Activated CD8-positive, alpha-beta memory T cell treated with anti-CD3 and anti-CD28 coated beads, Interleukin-2, amount 10 ng/mL, durations not matched to agents 7 days and 5 days (primary cell): ENCODE measurements at regions not wholly inside any gene's neighbourhood (a gene's known extent, or its start where the extent isn't known, plus 50 kb on each side); places are given as distances from the start of the nearest gene placed in this dataset.
"Not testable (repeated sequence)": the region's sequence is repeated elsewhere in the genome, so short reads cannot be mapped to it uniquely, and the experiment has no call there.

Experiments
- ATAC-seq: fragments of 150-1000 bp; cut with Tn5 transposase; one replicate; pipeline ENCODE4 v1.10.0; 2021; ENCODE audit warnings: moderate library complexity
- CTCF ChIA-PET: fragments of 350-600 bp; sonication (Branson Sonifier 250); formaldehyde crosslinking; loops from one replicate; lab custom pipeline; 2021; ENCODE audit warnings: antibody characterized with exemption; lab: Charles Lee
- DNase-seq: peaks from one replicate; pipeline ENCODE4 v3.0.0-alpha.2; 2020
- H3K27ac Mint-ChIP-seq: one replicate; pipeline ENCODE4 v1.8.0; 2021; ENCODE audit warnings: mild to moderate bottlenecking, mixed read lengths
- H3K27me3 Mint-ChIP-seq: one replicate; pipeline ENCODE4 v1.8.0; 2021; ENCODE audit warnings: mixed read lengths
- H3K36me3 Mint-ChIP-seq: one replicate; pipeline ENCODE4 v1.8.0; 2021; ENCODE audit warnings: mild to moderate bottlenecking, mixed read lengths
- H3K4me1 Mint-ChIP-seq: one replicate; pipeline ENCODE4 v1.8.0; 2021; ENCODE audit warnings: mixed read lengths
- H3K4me3 Mint-ChIP-seq: one replicate; pipeline ENCODE4 v1.8.0; 2021; ENCODE audit warnings: mild to moderate bottlenecking, moderate library complexity, mixed read lengths
- H3K9me3 Mint-ChIP-seq: one replicate; pipeline ENCODE4 v1.8.0; 2022; ENCODE audit warnings: low read depth, mixed read lengths

GRCh38 chr13:100789481-100789880, 114.9 kb upstream of the TMTC4 start:
- peaks cover 28% of the 10 kb centered on the region for H3K27me3 Mint-ChIP-seq
- CTCF ChIA-PET = no interaction called here
- peaks cover 14% of the 10 kb centered on the region for H3K4me1 Mint-ChIP-seq
- DNase-seq (no peak), ATAC-seq (no peak)
- no peak overlapping the region for H3K27ac Mint-ChIP-seq
- H3K9me3 Mint-ChIP-seq = peaks cover 3% of the 10 kb centered on the region
- H3K36me3 Mint-ChIP-seq = no peaks in the 10 kb centered on the region
- H3K4me3 Mint-ChIP-seq = no peak overlapping the region

- no peak for ATAC-seq
- Mint-ChIP-seq H3K36me3 (no peaks in the 10 kb centered on the region), H3K27me3 (peaks cover 28% of the 10 kb centered on the region), H3K27ac (no peak overlapping the region), H3K9me3 (peaks cover 3% of the 10 kb centered on the region), H3K4me3 (no peak overlapping the region), H3K4me1 (peaks cover 14% of the 10 kb centered on the region)
- CTCF ChIA-PET = no interaction called here
- DNase-seq = no peak
Measured at GRCh38 chr13:100789025-100789424, 114.4 kb upstream of the TMTC4 start.

- Mint-ChIP-seq H3K4me3 (no peak overlapping the region), H3K36me3 (no peaks in the 10 kb centered on the region)
- CTCF ChIA-PET = no interaction called here
Measured at GRCh38 chr13:100788540-100788939, 113.9 kb upstream of the TMTC4 start.

GRCh38 chr13:100787899-100788298, 113.3 kb upstream of the TMTC4 start:
- H3K27me3 Mint-ChIP-seq = peaks cover 28% of the 10 kb centered on the region
- ATAC-seq (no peak), DNase-seq (no peak)
- H3K27ac Mint-ChIP-seq = no peak overlapping the region
- H3K4me1 Mint-ChIP-seq = peaks cover 14% of the 10 kb centered on the region
- CTCF ChIA-PET = no interaction called here
- H3K9me3 Mint-ChIP-seq = peaks cover 3% of the 10 kb centered on the region
- no peaks in the 10 kb centered on the region for H3K36me3 Mint-ChIP-seq
- no peak overlapping the region for H3K4me3 Mint-ChIP-seq

More at GRCh38 chr13:100788540-100788939, 113.9 kb upstream of the TMTC4 start:
- ATAC-seq (no peak), DNase-seq (no peak)
- peaks cover 3% of the 10 kb centered on the region for H3K9me3 Mint-ChIP-seq
- peaks cover 28% of the 10 kb centered on the region for H3K27me3 Mint-ChIP-seq
- H3K4me1 Mint-ChIP-seq = peaks cover 14% of the 10 kb centered on the region
- H3K27ac Mint-ChIP-seq = no peak overlapping the region

- H3K4me1 Mint-ChIP-seq, ATAC-seq, DNase-seq, H3K36me3 Mint-ChIP-seq, H3K27ac Mint-ChIP-seq, CTCF ChIA-PET, H3K4me3 Mint-ChIP-seq, H3K9me3 Mint-ChIP-seq, H3K27me3 Mint-ChIP-seq: not testable (repeated sequence)
Measured at GRCh38 chr13:100776686-100777085, 102.1 kb upstream of the TMTC4 start.

- H3K27me3 Mint-ChIP-seq = no peaks in the 10 kb centered on the region
- H3K4me1 Mint-ChIP-seq = peaks cover 11% of the 10 kb centered on the region
- H3K4me3 Mint-ChIP-seq = no peak overlapping the region
- no peaks in the 10 kb centered on the region for H3K9me3 Mint-ChIP-seq
- no peak overlapping the region for H3K27ac Mint-ChIP-seq
- CTCF ChIA-PET = no interaction called here
- DNase-seq (no peak), ATAC-seq (no peak)
- H3K36me3 Mint-ChIP-seq = no peaks in the 10 kb centered on the region
Measured at GRCh38 chr13:100773923-100774663, 99.5 kb upstream of the TMTC4 start.

GRCh38 chr13:100773429-100773828, 98.8 kb upstream of the TMTC4 start:
- no peak for ATAC-seq
- no peak overlapping the region for H3K4me3 Mint-ChIP-seq
- peaks cover 12% of the 10 kb centered on the region for H3K4me1 Mint-ChIP-seq
- no peaks in the 10 kb centered on the region for H3K36me3 Mint-ChIP-seq
- H3K27me3 Mint-ChIP-seq = peaks cover under 1% of the 10 kb centered on the region
- CTCF ChIA-PET = interaction anchor here (1.5 kb wide), 1 partner anchor 17 kb away, joined by 3 read pairs; no protein-coding TSS in a partner anchor
- no peaks in the 10 kb centered on the region for H3K9me3 Mint-ChIP-seq
- no peak overlapping the region for H3K27ac Mint-ChIP-seq
- DNase-seq = no peak

GRCh38 chr13:100767192-100767591, 92.6 kb upstream of the TMTC4 start:
- no peak for ATAC-seq
- Mint-ChIP-seq H3K36me3 (peaks cover 1% of the 10 kb centered on the region), H3K27ac (no peak overlapping the region), H3K9me3 (peaks cover 2% of the 10 kb centered on the region), H3K27me3 (peaks cover 5% of the 10 kb centered on the region), H3K4me1 (peaks cover 23% of the 10 kb centered on the region), H3K4me3 (no peak overlapping the region)
- CTCF ChIA-PET = no interaction called here
- no peak for DNase-seq

- H3K36me3 Mint-ChIP-seq, DNase-seq, H3K9me3 Mint-ChIP-seq, CTCF ChIA-PET, ATAC-seq, H3K27ac Mint-ChIP-seq, H3K4me3 Mint-ChIP-seq, H3K27me3 Mint-ChIP-seq: not testable (repeated sequence)
- peaks cover 23% of the 10 kb centered on the region for H3K4me1 Mint-ChIP-seq
Measured at GRCh38 chr13:100766570-100766969, 92.0 kb upstream of the TMTC4 start.

GRCh38 chr13:100764937-100765336, 90.3 kb upstream of the TMTC4 start:
- Mint-ChIP-seq H3K4me1 (peaks cover 19% of the 10 kb centered on the region), H3K36me3 (peaks cover 1% of the 10 kb centered on the region), H3K9me3 (peaks cover 2% of the 10 kb centered on the region), H3K27me3 (peaks cover 5% of the 10 kb centered on the region), H3K27ac (no peak overlapping the region), H3K4me3 (no peak overlapping the region)
- ATAC-seq = no peak
- CTCF ChIA-PET = interaction anchor here (1.4 kb wide), 1 partner anchor 192 kb away, joined by 3 read pairs; no protein-coding TSS in a partner anchor
- no peak for DNase-seq

GRCh38 chr13:100762126-100762525, 87.5 kb upstream of the TMTC4 start:
- ATAC-seq, H3K27me3 Mint-ChIP-seq, CTCF ChIA-PET, H3K36me3 Mint-ChIP-seq, H3K4me3 Mint-ChIP-seq, DNase-seq, H3K9me3 Mint-ChIP-seq, H3K27ac Mint-ChIP-seq: not testable (repeated sequence)
- peaks cover 11% of the 10 kb centered on the region for H3K4me1 Mint-ChIP-seq

- ATAC-seq (no peak), DNase-seq (no peak)
- Mint-ChIP-seq H3K4me1 (peaks cover 4% of the 10 kb centered on the region), H3K27me3 (peaks cover 13% of the 10 kb centered on the region), H3K36me3 (no peaks in the 10 kb centered on the region), H3K27ac (no peak overlapping the region), H3K9me3 (no peaks in the 10 kb centered on the region), H3K4me3 (no peak overlapping the region)
- CTCF ChIA-PET = no interaction called here
Measured at GRCh38 chr13:100755891-100756290, 81.3 kb upstream of the TMTC4 start.

GRCh38 chr13:100754459-100754858, 79.9 kb upstream of the TMTC4 start:
- Mint-ChIP-seq H3K4me1 (peaks cover 4% of the 10 kb centered on the region), H3K36me3 (no peaks in the 10 kb centered on the region), H3K9me3 (no peaks in the 10 kb centered on the region), H3K27me3 (peaks cover 13% of the 10 kb centered on the region), H3K27ac (no peak overlapping the region), H3K4me3 (no peak overlapping the region)
- CTCF ChIA-PET = no interaction called here
- ATAC-seq (no peak), DNase-seq (no peak)

- no peaks in the 10 kb centered on the region for H3K36me3 Mint-ChIP-seq
- ATAC-seq (no peak), DNase-seq (no peak)
- CTCF ChIA-PET = no interaction called here
- H3K27ac Mint-ChIP-seq = no peak overlapping the region
- H3K4me1 Mint-ChIP-seq = no peaks in the 10 kb centered on the region
- peaks cover 11% of the 10 kb centered on the region for H3K27me3 Mint-ChIP-seq
- no peak overlapping the region for H3K4me3 Mint-ChIP-seq
- no peaks in the 10 kb centered on the region for H3K9me3 Mint-ChIP-seq
Measured at GRCh38 chr13:100753376-100753775, 78.8 kb upstream of the TMTC4 start.
